Liver (tissue), 7 donors: ENCODE measurements at regions not wholly inside any gene's neighbourhood (a gene's known extent, or its start where the extent isn't known, plus 50 kb on each side); places are given as distances from the start of the nearest gene placed in this dataset.

Experiments used
- DNase-seq: peaks from one replicate; pipeline ENCODE4 v3.0.0-alpha.2; 2017; ENCODE audit warnings: low spot score
- H3K27ac ChIP-seq, 2 donors: one replicate each; pipeline ENCODE4 v1.7.0; 2013; ENCODE audit warnings: inconsistent platforms in 2 of 2, low read length in 2 of 2, control low read depth in 1 of 2, low read depth in 1 of 2, mild to moderate bottlenecking in 1 of 2
- H3K27me3 ChIP-seq, 4 donors: one replicate each; pipeline versions ENCODE4 v1.6.1 to v1.7.0; 2013; ENCODE audit warnings: low read length in 3 of 4, inconsistent platforms in 1 of 4, mild to moderate bottlenecking in 1 of 4, moderate library complexity in 1 of 4; ENCODE audit not compliant: control insufficient read depth in 4 of 4, insufficient read depth in 4 of 4
- H3K36me3 ChIP-seq, 4 donors: one replicate each; pipeline versions ENCODE4 v1.6.1 to v1.7.0; 2013; ENCODE audit warnings: low read length in 3 of 4, mild to moderate bottlenecking in 3 of 4, low read depth in 1 of 4, moderate library complexity in 1 of 4; ENCODE audit not compliant: control insufficient read depth in 4 of 4, insufficient read depth in 3 of 4
- H3K4me1 ChIP-seq, 4 donors: one replicate each; pipeline versions ENCODE4 v1.6.1 to v1.7.0; 2013; ENCODE audit warnings: low read length in 3 of 4, mild to moderate bottlenecking in 3 of 4, moderate library complexity in 1 of 4; ENCODE audit not compliant: control insufficient read depth in 4 of 4, insufficient read depth in 4 of 4
- H3K4me3 ChIP-seq, 3 donors: one replicate each; pipeline versions ENCODE4 v1.6.1 to v1.7.0; 2013; ENCODE audit warnings: low read length in 3 of 3, control low read depth in 1 of 3, low read depth in 1 of 3, mild to moderate bottlenecking in 1 of 3
- H3K9ac ChIP-seq, 2 donors: one replicate each; pipeline ENCODE4 v1.7.0; 2013; ENCODE audit warnings: low read length in 2 of 2, mild to moderate bottlenecking in 2 of 2, moderate library complexity in 2 of 2, control low read depth in 1 of 2, low read depth in 1 of 2
- H3K9me3 ChIP-seq, 4 donors: one replicate each; pipeline versions ENCODE4 v1.6.1 to v1.7.0; 2013; ENCODE audit warnings: low read length in 3 of 4; ENCODE audit not compliant: control insufficient read depth in 4 of 4
- EGR1 ChIP-seq, 2 donors: IDR thresholded peaks; 2 replicates each; pipeline ENCODE4 v1.6.1; 2016 to 2018; ENCODE audit warnings: antibody characterized with exemption in 2 of 2, low read depth in 2 of 2
- FOXA1 ChIP-seq: IDR thresholded peaks from 2 replicates; pipeline ENCODE4 v1.6.1; 2016; ENCODE audit warnings: antibody characterized with exemption
- FOXA2 ChIP-seq: IDR thresholded peaks from 2 replicates; pipeline ENCODE4 v1.6.1; 2016; ENCODE audit warnings: antibody characterized with exemption
- GABPA ChIP-seq, 2 donors: IDR thresholded peaks in 1 of 2; conservative IDR thresholded peaks in 1 of 2; 2 replicates each; pipeline ENCODE4 v1.6.1; 2016; ENCODE audit warnings: antibody characterized with exemption in 2 of 2, mild to moderate bottlenecking in 1 of 2, moderate library complexity in 1 of 2
- HNF4A ChIP-seq, 2 donors: conservative IDR thresholded peaks; 2 replicates each; pipeline ENCODE4 v1.6.1; 2016; ENCODE audit warnings: antibody characterized with exemption in 2 of 2, mild to moderate bottlenecking in 2 of 2
- HNF4G ChIP-seq: IDR thresholded peaks from 2 replicates; pipeline ENCODE4 v1.6.1; 2016; ENCODE audit warnings: antibody characterized with exemption
- JUND ChIP-seq, 2 donors: IDR thresholded peaks; 2 replicates each; pipeline ENCODE4 v1.6.1; 2016; ENCODE audit warnings: antibody characterized with exemption in 2 of 2
- NR2F2 ChIP-seq: IDR thresholded peaks from 2 replicates; pipeline ENCODE4 v1.6.1; 2016; ENCODE audit warnings: antibody characterized with exemption
- RAD21 ChIP-seq, 2 donors: IDR thresholded peaks; 2 replicates each; pipeline ENCODE4 v1.6.1; 2016; ENCODE audit warnings: antibody characterized with exemption in 2 of 2, mild to moderate bottlenecking in 2 of 2
- RXRA ChIP-seq, 2 donors: IDR thresholded peaks; 2 replicates each; pipeline ENCODE4 v1.6.1; 2017 to 2018; ENCODE audit warnings: antibody characterized with exemption in 2 of 2, mild to moderate bottlenecking in 1 of 2
- SP1 ChIP-seq: IDR thresholded peaks from 2 replicates; pipeline ENCODE4 v1.6.1; 2018; ENCODE audit warnings: antibody characterized with exemption, mild to moderate bottlenecking
- TAF1 ChIP-seq: conservative IDR thresholded peaks from 2 replicates; pipeline ENCODE4 v1.6.1; 2016; ENCODE audit warnings: antibody characterized with exemption, mild to moderate bottlenecking
- YY1 ChIP-seq: IDR thresholded peaks from 2 replicates; pipeline ENCODE4 v1.6.1; 2016; ENCODE audit warnings: antibody characterized with exemption, mild to moderate bottlenecking
- TF ChIP-seq, protein P1 (sequence below): IDR thresholded peaks from 2 replicates; pipeline ENCODE4 v1.6.1; 2016; ENCODE audit warnings: antibody characterized with exemption
- TF ChIP-seq, protein P2 (sequence below): IDR thresholded peaks from 2 replicates; pipeline ENCODE4 v1.6.1; 2016; ENCODE audit warnings: antibody characterized with exemption
- TF ChIP-seq, protein P3 (sequence below): IDR thresholded peaks from 2 replicates; pipeline ENCODE4 v1.6.1; 2016; ENCODE audit warnings: antibody characterized with exemption
- TF ChIP-seq, protein P4 (sequence below): fragments of 150-350 bp; IDR thresholded peaks from 2 replicates; pipeline ENCODE4 v1.5.1; 2017; ENCODE audit warnings: improper control_type of control experiment, low read depth, low read length; ENCODE audit not compliant: missing input control
- TF ChIP-seq, protein P5 (sequence below): IDR thresholded peaks from 2 replicates; pipeline ENCODE4 v1.6.1; 2016; ENCODE audit warnings: antibody characterized with exemption, mild to moderate bottlenecking
- donor health status: healthy.
- donor health status: healthy.
- donor health status: healthy.
- donor health status: healthy.

DNA sequence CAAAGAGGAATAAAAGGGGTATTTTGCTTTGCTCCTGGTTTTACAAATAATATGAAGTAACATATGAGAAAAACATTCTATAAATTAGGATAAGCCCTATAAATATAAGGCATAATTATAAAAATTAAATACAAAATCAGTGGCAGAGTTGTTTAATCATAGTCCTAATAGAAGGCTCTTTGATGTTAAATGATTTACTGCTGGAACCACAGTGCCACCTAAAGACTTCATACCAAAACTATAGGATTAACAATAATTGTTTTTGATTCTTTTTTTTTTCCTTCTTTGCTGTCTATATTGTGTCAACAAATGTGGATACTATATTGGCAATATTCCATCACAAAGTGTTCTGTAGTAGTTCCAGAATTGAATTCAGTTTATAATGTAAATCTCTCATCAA lies 837.7 kb upstream of the SLC39A10 start:
- Histone ChIP-seq H3K36me3 (no peaks in the 10 kb centered on the region), H3K4me3 (no peak overlapping the region), H3K27ac (no peak overlapping the region), H3K27me3 (no peaks in the 10 kb centered on the region), H3K4me1 (no peaks in the 10 kb centered on the region), H3K9me3 (no peaks in the 10 kb centered on the region), H3K9ac (no peak overlapping the region)
- TF ChIP-seq YY1 = no peak
- TF ChIP-seq HNF4G = no peak
- TF ChIP-seq RAD21 (IDR thresholded peaks at IDR 0.05) = peak in 1 of 2 donors; percentile 24
- TF ChIP-seq, protein P1, sequence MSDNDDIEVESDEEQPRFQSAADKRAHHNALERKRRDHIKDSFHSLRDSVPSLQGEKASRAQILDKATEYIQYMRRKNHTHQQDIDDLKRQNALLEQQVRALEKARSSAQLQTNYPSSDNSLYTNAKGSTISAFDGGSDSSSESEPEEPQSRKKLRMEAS = no peak
- no peak for TF ChIP-seq EGR1 (IDR thresholded peaks at IDR 0.05; ENCODE audit: low read depth in 2 of 2)
- TF ChIP-seq RXRA (IDR thresholded peaks at IDR 0.05) = no peak
- no peak for TF ChIP-seq SP1
- TF ChIP-seq, protein P2, sequence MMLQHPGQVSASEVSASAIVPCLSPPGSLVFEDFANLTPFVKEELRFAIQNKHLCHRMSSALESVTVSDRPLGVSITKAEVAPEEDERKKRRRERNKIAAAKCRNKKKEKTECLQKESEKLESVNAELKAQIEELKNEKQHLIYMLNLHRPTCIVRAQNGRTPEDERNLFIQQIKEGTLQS = no peak
- TF ChIP-seq HNF4A (conservative IDR thresholded peaks at IDR 0.05) = no peak
- DNase-seq = no peak

DNA sequence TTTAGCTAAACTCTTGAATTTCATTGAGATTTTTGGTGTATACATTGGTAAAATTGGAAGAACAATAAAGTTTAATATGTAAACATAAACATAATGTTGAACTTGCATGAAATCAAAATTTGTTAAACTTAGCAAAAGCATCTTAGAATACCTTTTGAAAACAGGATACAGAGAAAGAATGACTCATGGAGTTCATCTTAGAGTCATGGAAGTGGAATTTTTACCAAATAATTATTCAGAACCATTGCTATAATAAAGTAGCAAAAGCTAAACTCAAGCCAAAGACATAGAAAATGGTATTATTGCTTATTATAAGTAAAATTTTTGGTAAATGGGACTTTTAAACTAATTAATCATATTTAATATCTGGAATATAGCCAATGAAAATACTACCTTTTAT lies 841.6 kb upstream of the SLC39A10 start:
- Histone ChIP-seq H3K36me3 (no peaks in the 10 kb centered on the region), H3K4me3 (no peak overlapping the region), H3K9ac (no peak overlapping the region), H3K4me1 (no peaks in the 10 kb centered on the region), H3K9me3 (no peaks in the 10 kb centered on the region), H3K27me3 (no peaks in the 10 kb centered on the region), H3K27ac (no peak overlapping the region)
- no peak for DNase-seq
- no peak for TF ChIP-seq HNF4A (conservative IDR thresholded peaks at IDR 0.05)
- TF ChIP-seq JUND (IDR thresholded peaks at IDR 0.05) = no peak
- no peak for TF ChIP-seq RXRA (IDR thresholded peaks at IDR 0.05)
- TF ChIP-seq HNF4G = no peak
- TF ChIP-seq, protein P1 = no peak
- no peak for TF ChIP-seq EGR1 (IDR thresholded peaks at IDR 0.05; ENCODE audit: low read depth in 2 of 2)
- TF ChIP-seq, protein P2 = no peak
- TF ChIP-seq FOXA1 = no peak
- TF ChIP-seq, protein P3, sequence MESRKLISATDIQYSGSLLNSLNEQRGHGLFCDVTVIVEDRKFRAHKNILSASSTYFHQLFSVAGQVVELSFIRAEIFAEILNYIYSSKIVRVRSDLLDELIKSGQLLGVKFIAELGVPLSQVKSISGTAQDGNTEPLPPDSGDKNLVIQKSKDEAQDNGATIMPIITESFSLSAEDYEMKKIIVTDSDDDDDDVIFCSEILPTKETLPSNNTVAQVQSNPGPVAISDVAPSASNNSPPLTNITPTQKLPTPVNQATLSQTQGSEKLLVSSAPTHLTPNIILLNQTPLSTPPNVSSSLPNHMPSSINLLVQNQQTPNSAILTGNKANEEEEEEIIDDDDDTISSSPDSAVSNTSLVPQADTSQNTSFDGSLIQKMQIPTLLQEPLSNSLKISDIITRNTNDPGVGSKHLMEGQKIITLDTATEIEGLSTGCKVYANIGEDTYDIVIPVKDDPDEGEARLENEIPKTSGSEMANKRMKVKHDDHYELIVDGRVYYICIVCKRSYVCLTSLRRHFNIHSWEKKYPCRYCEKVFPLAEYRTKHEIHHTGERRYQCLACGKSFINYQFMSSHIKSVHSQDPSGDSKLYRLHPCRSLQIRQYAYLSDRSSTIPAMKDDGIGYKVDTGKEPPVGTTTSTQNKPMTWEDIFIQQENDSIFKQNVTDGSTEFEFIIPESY = no peak
- no peak for TF ChIP-seq YY1
- no peak for TF ChIP-seq NR2F2
- TF ChIP-seq FOXA2 = no peak
- TF ChIP-seq GABPA (IDR thresholded peaks at IDR 0.05 in 1 of 2, conservative IDR thresholded peaks at IDR 0.05 in 1 of 2) = no peak
- no peak for TF ChIP-seq SP1
- TF ChIP-seq TAF1 = no peak
- TF ChIP-seq RAD21 (IDR thresholded peaks at IDR 0.05) = no peak
- TF ChIP-seq, protein P4, sequence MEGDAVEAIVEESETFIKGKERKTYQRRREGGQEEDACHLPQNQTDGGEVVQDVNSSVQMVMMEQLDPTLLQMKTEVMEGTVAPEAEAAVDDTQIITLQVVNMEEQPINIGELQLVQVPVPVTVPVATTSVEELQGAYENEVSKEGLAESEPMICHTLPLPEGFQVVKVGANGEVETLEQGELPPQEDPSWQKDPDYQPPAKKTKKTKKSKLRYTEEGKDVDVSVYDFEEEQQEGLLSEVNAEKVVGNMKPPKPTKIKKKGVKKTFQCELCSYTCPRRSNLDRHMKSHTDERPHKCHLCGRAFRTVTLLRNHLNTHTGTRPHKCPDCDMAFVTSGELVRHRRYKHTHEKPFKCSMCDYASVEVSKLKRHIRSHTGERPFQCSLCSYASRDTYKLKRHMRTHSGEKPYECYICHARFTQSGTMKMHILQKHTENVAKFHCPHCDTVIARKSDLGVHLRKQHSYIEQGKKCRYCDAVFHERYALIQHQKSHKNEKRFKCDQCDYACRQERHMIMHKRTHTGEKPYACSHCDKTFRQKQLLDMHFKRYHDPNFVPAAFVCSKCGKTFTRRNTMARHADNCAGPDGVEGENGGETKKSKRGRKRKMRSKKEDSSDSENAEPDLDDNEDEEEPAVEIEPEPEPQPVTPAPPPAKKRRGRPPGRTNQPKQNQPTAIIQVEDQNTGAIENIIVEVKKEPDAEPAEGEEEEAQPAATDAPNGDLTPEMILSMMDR = no peak
- TF ChIP-seq, protein P5, sequence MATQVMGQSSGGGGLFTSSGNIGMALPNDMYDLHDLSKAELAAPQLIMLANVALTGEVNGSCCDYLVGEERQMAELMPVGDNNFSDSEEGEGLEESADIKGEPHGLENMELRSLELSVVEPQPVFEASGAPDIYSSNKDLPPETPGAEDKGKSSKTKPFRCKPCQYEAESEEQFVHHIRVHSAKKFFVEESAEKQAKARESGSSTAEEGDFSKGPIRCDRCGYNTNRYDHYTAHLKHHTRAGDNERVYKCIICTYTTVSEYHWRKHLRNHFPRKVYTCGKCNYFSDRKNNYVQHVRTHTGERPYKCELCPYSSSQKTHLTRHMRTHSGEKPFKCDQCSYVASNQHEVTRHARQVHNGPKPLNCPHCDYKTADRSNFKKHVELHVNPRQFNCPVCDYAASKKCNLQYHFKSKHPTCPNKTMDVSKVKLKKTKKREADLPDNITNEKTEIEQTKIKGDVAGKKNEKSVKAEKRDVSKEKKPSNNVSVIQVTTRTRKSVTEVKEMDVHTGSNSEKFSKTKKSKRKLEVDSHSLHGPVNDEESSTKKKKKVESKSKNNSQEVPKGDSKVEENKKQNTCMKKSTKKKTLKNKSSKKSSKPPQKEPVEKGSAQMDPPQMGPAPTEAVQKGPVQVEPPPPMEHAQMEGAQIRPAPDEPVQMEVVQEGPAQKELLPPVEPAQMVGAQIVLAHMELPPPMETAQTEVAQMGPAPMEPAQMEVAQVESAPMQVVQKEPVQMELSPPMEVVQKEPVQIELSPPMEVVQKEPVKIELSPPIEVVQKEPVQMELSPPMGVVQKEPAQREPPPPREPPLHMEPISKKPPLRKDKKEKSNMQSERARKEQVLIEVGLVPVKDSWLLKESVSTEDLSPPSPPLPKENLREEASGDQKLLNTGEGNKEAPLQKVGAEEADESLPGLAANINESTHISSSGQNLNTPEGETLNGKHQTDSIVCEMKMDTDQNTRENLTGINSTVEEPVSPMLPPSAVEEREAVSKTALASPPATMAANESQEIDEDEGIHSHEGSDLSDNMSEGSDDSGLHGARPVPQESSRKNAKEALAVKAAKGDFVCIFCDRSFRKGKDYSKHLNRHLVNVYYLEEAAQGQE = no peak
